ENCODE measurements at regions not wholly inside any gene's neighbourhood (a gene's known extent, or its start where the extent isn't known, plus 50 kb on each side); places are given as distances from the start of the nearest gene placed in this dataset.

DNA sequence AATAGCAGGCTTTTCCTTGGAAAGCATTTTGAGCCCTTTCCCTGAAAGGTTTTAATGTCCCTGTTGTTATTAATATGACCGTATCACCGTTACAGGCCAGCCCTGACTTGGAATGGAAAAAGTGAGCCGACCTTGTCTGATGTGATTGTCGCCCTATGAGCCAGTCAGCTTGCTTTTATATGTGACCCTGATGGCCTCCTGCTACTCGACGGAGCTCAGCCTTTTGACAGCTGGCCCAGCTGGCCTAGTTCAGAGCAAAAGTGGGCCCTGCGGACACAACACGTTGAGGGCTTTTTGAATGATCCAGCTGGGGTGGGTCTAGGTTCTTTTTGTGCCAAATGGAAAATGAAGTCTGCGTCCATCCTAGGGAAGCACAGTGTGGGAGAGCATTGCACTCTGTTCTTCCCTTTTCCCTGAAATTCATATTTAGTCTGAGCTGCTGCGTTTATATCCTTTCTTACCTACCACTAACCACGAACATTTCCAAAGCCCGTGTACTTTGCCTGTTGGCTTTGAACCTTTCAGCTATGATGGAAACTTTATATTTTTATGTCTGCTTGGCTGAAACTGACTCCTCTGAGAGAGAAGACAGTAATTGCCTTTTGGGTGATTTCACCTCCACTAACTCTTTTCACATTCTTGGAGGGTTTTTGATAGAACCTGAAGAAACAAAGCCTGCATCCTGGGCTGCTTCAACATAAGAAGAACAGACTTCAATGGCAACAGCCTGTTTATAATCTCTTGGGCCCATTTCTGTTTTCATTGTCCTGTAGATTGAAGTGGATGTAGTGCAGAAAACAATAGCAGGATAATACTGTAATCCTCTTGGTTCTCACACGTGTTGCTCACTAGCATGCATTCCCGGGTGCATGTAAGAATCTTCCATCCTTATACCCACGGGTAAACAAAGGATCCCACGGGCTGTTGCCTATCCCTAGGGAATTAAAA lies 121.8 kb upstream of the HDGFL1 start:
- TF ChIP-seq, protein P1, sequence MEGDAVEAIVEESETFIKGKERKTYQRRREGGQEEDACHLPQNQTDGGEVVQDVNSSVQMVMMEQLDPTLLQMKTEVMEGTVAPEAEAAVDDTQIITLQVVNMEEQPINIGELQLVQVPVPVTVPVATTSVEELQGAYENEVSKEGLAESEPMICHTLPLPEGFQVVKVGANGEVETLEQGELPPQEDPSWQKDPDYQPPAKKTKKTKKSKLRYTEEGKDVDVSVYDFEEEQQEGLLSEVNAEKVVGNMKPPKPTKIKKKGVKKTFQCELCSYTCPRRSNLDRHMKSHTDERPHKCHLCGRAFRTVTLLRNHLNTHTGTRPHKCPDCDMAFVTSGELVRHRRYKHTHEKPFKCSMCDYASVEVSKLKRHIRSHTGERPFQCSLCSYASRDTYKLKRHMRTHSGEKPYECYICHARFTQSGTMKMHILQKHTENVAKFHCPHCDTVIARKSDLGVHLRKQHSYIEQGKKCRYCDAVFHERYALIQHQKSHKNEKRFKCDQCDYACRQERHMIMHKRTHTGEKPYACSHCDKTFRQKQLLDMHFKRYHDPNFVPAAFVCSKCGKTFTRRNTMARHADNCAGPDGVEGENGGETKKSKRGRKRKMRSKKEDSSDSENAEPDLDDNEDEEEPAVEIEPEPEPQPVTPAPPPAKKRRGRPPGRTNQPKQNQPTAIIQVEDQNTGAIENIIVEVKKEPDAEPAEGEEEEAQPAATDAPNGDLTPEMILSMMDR (IDR thresholded peaks at IDR 0.05): no peak
- TF ChIP-seq POLR2A (IDR thresholded peaks at IDR 0.05): no peak
- TF ChIP-seq POLR2AphosphoS5 (IDR thresholded peaks at IDR 0.05): no peak
- no peak for TF ChIP-seq EP300 (IDR thresholded peaks at IDR 0.05)

Measured in upper lobe of left lung (tissue), 4 donors.